Tibial artery (tissue), 4 donors: ENCODE measurements at regions not wholly inside any gene's neighbourhood (a gene's known extent, or its start where the extent isn't known, plus 50 kb on each side); places are given as distances from the start of the nearest gene placed in this dataset.

Source experiments
- DNase-seq, 2 donors: peaks; one replicate each; pipeline ENCODE4 v3.0.0-alpha.2; 2019
- H3K27ac ChIP-seq, 2 donors: fragments of 200-600 bp; sonication (generic) in 1 of 2; 1 replicate in 1 of 2; 2 replicates in 1 of 2; pipeline ENCODE4 v1.5.1; 2018 to 2019; ENCODE audit warnings: mild to moderate bottlenecking in 1 of 2
- H3K27me3 ChIP-seq, 2 donors: fragments of 200-600 bp; sonication (generic) in 1 of 2; one replicate each; pipeline versions ENCODE4 v1.5.1 to v1.6.0; 2016 to 2019
- H3K36me3 ChIP-seq, 3 donors: fragments of 200-600 bp; sonication (generic) in 2 of 3; one replicate each; pipeline ENCODE4 v1.5.1; 2016 to 2019; ENCODE audit warnings: mild to moderate bottlenecking in 2 of 3
- H3K4me1 ChIP-seq, 4 donors: fragments of 200-600 bp; sonication (generic) in 2 of 4; 1 replicate in 3 of 4; 2 replicates in 1 of 4; pipeline ENCODE4 v1.5.1; 2016 to 2019
- H3K4me3 ChIP-seq, 2 donors: fragments of 200-600 bp; sonication (generic) in 1 of 2; 1 replicate in 1 of 2; 2 replicates in 1 of 2; pipeline ENCODE4 v1.5.1; 2018 to 2019; ENCODE audit warnings: mild to moderate bottlenecking in 2 of 2
- H3K9me3 ChIP-seq, 3 donors: fragments of 200-600 bp; sonication (generic) in 1 of 3; one replicate each; pipeline ENCODE4 v1.5.1; 2016 to 2019
- intact Hi-C: fragments of 100-400 bp; cut with DNase I; formaldehyde crosslinking; loops from one replicate; pipeline ENCODE4 v1.15.0; 2023; ENCODE audit warnings: low total_unique reads
- TF ChIP-seq, protein P1 (sequence below), 2 experiments: fragments of 200-600 bp in 1 of 2; fragments of 450-650 bp in 1 of 2; IDR thresholded peaks; one replicate each; pipeline ENCODE4 v1.5.1; 2017 to 2019; ENCODE audit warnings: antibody characterized with exemption in 2 of 2, mild to moderate bottlenecking in 1 of 2, moderate library complexity in 1 of 2

DNA sequence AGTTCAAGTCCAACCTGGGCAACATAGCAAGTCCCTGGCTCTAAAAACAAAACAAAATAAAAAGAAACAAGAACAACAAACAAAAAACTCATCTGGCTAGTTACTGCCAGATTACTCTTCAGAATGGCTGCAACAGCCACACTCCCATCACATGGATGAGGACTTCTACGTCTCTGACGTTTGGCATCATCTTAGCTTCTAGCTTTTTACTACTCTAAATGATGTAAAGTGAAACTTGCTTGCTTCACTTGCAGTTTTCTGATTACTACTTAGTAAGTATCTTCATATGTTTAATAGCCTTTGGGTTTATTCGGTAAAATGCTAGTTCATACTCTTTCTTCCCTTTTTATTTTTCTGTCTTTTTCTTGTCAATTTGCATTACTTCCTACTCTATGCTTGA is 161.1 kb upstream of the CARMIL1 start:
- TF ChIP-seq, protein P1, sequence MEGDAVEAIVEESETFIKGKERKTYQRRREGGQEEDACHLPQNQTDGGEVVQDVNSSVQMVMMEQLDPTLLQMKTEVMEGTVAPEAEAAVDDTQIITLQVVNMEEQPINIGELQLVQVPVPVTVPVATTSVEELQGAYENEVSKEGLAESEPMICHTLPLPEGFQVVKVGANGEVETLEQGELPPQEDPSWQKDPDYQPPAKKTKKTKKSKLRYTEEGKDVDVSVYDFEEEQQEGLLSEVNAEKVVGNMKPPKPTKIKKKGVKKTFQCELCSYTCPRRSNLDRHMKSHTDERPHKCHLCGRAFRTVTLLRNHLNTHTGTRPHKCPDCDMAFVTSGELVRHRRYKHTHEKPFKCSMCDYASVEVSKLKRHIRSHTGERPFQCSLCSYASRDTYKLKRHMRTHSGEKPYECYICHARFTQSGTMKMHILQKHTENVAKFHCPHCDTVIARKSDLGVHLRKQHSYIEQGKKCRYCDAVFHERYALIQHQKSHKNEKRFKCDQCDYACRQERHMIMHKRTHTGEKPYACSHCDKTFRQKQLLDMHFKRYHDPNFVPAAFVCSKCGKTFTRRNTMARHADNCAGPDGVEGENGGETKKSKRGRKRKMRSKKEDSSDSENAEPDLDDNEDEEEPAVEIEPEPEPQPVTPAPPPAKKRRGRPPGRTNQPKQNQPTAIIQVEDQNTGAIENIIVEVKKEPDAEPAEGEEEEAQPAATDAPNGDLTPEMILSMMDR (IDR thresholded peaks at IDR 0.05), result no peak
- DNase-seq, result no peak
- Histone ChIP-seq H3K4me3 (no peak overlapping the region), H3K27me3 (no peaks in the 10 kb centered on the region), H3K27ac (no peak overlapping the region), H3K36me3 (peaks cover 11 to 19% (median 17%) of the 10 kb centered on the region in 3 donors), H3K4me1 (peaks cover 0 to 57% (median 2%) of the 10 kb centered on the region in 4 donors), H3K9me3 (no peaks in the 10 kb centered on the region)
- intact Hi-C loops, result no loop called here

- H3K4me3 ChIP-seq, result no peak overlapping the region
- H3K36me3 ChIP-seq, result peaks cover 7 to 17% (median 11%) of the 10 kb centered on the region in 3 donors
- TF ChIP-seq, protein P1 (IDR thresholded peaks at IDR 0.05), result no peak
- no peak for DNase-seq
- H3K9me3 ChIP-seq, result no peaks in the 10 kb centered on the region
- H3K4me1 ChIP-seq, result peaks cover 0 to 40% (median 10%) of the 10 kb centered on the region in 4 donors
- intact Hi-C loops, result no loop called here
- H3K27ac ChIP-seq, result peak overlapping the region; percentile 37 to 45
- H3K27me3 ChIP-seq, result no peaks in the 10 kb centered on the region
Measured at GRCh38 chr6:25121186-25121585, 158.0 kb upstream of the CARMIL1 start.

- TF ChIP-seq, protein P1 (IDR thresholded peaks at IDR 0.05), result no peak
- intact Hi-C loops, result no loop called here
- H3K27ac ChIP-seq, result peak overlapping the region; percentile 37 to 45
- no peaks in the 10 kb centered on the region for H3K9me3 ChIP-seq
- peaks cover 0 to 35% (median 10%) of the 10 kb centered on the region in 4 donors for H3K4me1 ChIP-seq
- no peak overlapping the region for H3K4me3 ChIP-seq
- H3K36me3 ChIP-seq, result peaks cover 7 to 17% (median 11%) of the 10 kb centered on the region in 3 donors
- H3K27me3 ChIP-seq, result no peaks in the 10 kb centered on the region
- DNase-seq, result peak in 1 of 2 donors; percentile 44
Measured at GRCh38 chr6:25122001-25122400, 157.2 kb upstream of the CARMIL1 start.

DNA sequence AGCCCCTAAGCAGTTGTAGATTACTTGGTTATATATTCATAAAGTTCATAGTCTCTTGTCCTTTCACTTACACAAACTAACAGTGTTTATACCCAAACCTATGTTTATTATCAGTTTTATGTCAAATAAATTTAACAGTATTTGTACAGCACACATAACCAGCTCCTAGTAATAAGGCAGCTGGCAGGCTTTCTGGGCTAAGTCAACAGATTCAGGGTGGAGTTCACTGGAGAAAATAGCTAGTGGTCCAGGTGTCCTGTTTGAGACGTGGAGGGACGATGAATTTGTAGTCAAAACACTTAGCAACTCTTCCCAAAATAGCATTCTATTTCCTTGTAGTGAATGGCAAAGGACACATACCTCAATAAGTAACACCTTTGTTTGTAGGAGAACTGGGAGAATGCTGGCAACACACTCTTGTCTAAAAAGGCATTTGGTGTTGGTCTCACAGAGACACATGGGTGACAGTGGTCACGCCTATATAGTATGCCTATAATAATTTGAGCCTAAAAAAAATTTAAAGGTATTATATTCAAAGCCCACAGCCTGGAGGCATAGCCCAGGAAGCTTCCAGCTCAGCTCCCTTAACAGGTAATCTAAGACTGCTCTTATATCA is 156.4 kb upstream of the CARMIL1 start:
- Histone ChIP-seq H3K36me3 (peaks cover 7 to 22% (median 11%) of the 10 kb centered on the region in 3 donors), H3K27me3 (no peaks in the 10 kb centered on the region), H3K9me3 (no peaks in the 10 kb centered on the region), H3K4me3 (no peak overlapping the region), H3K4me1 (peaks cover 0 to 37% (median 16%) of the 10 kb centered on the region in 4 donors), H3K27ac (peak overlapping the region; percentile 37 to 45)
- intact Hi-C loops, result no loop called here
- TF ChIP-seq, protein P1 (IDR thresholded peaks at IDR 0.05), result no peak
- DNase-seq, result no peak

GRCh38 chr6:25124216-25124715 is 154.9 kb upstream of the CARMIL1 start:
- Histone ChIP-seq H3K9me3 (no peaks in the 10 kb centered on the region), H3K27me3 (no peaks in the 10 kb centered on the region), H3K36me3 (peaks cover 7 to 31% (median 11%) of the 10 kb centered on the region in 3 donors), H3K4me3 (no peak overlapping the region), H3K4me1 (peaks cover 0 to 43% (median 20%) of the 10 kb centered on the region in 4 donors), H3K27ac (no peak overlapping the region)
- TF ChIP-seq, protein P1 (IDR thresholded peaks at IDR 0.05), result no peak
- intact Hi-C loops, result no loop called here
- no peak for DNase-seq
